HG03457 (cell line): ENCODE measurements at regions not wholly inside any gene's neighbourhood (a gene's known extent, or its start where the extent isn't known, plus 50 kb on each side); places are given as distances from the start of the nearest gene placed in this dataset.

Source experiments
- ATAC-seq: cut with Tn5 transposase; IDR thresholded peaks from one replicate; pipeline ENCODE4 v1.9.1; 2021; ENCODE audit warnings: moderate number of reproducible peaks; ENCODE audit not compliant: unreplicated experiment

DNA sequence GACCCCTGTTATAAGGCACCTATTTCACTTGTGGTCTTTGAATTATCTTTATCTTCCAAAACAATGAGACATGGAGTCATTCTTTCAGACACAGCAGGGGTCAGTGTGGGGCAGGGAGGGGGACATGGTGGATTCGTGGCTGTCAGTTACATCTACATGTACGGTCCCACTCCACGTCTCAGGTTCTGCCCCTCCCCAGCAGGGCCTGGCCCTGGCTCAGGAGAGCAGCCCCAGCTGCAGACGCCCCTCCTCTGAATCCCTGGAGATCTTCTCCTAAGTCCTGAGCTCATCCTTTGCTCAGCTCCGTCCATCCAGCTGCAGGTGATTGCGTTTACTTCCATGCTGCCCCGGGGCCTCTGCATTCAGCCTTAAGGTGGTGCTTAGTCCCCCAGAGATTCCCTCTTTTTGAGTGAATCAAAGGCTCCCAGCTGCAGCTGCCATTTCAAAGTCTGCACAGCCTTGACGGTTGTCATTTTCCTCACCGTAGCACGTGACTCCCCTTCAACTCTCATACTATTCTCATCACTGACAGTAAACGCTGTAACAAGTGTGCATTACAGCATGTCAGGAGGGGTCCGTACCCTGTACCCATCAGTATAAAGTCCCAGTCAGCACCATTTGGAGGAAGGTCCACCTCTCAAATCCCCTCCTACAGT lies 113.4 kb upstream of the TCERG1L start:
- no peak for ATAC-seq

DNA sequence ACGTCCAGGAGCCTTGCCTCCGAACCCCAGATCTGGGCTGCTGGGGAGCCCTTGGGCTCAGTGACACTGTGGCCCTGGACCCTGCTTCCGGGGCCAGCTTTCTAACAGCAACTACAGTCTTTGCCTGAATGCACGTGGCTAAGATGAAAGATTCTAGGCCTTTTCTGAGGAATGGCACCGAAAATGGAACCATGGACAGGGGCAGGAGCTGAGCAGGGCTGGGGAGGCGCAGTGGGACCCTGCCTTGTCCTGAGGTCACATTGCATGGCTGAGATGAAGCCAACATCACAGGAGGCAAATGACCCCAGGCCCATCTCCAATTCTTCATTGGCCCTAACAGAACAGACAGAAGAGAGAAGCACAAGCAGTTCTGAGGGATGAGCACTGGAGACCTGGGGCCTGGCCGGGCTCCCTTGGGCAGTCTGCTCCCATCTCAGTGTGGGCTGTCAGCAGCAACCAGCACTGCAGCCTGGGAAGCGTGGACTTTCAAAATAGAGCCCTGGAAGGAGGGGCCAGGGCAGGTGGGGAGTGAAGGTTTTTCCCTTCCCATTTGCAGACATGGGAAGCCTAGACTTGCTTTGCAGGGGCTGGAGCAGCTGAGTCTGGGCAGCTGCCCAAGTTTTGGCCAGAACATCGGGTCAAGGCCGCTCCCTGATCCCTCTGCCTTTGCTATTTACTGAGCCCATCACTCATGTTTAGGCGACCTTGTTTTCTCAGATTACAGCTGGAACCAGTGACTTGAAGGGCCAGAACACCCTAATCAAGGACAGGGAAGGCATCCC lies 114.4 kb upstream of the TCERG1L start:
- no peak for ATAC-seq

DNA sequence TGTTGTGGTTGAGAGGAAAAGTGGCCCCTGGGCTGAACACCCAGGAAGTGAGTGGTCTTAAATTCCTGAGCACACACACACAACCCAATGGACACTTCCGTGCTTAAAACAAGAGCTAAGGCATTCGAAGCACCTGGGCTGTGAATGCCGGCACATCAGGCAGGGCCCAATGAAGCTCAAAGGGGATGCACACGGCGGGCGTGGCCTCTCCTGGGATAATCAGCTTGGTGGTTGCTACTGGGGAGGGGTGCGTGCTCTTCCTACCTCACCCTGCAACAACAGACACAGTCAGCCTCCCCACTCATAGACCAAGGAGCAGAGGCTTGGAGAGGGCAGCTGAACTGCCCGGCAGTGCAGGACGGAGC lies 115.0 kb upstream of the TCERG1L start:
- ATAC-seq: no peak

DNA sequence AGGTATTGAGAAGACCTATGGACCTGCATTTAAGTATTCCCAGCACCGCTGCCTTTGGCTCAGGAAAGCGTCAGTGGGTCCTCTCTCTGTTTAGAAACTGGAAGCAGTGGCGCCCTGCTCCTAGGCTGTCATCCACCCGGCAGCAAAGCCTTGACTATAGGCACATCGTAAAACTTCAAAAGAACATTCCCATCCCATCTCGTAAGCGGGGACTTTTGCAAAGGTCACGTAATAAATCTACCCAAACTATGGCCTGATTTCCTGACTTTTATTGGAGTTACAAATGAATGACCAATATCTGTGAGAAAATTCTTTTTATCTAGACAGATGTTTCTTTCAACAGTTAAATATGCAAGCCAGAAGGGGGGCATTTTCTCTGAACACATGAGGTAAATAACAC lies 115.8 kb upstream of the TCERG1L start:
- ATAC-seq: no peak

DNA sequence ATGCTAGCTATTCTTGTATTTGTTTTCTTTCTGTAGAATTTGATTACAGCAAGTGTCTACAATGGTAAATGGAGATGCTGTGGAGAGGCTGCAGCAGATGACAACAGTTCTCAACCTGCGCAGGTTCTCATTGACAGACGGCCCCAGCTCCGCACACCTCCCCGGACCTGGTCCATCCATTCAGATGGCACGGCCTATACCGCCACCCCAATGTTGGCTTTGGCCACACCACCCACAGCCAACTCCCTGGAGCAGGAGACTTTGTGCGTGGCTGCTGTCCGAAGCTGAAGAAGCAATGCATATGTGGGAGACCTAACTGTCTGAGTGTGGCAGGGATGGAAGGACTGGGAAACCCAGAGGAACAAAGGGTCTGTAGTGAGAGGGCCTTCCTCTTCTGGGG lies 116.4 kb upstream of the TCERG1L start:
- ATAC-seq: no peak

DNA sequence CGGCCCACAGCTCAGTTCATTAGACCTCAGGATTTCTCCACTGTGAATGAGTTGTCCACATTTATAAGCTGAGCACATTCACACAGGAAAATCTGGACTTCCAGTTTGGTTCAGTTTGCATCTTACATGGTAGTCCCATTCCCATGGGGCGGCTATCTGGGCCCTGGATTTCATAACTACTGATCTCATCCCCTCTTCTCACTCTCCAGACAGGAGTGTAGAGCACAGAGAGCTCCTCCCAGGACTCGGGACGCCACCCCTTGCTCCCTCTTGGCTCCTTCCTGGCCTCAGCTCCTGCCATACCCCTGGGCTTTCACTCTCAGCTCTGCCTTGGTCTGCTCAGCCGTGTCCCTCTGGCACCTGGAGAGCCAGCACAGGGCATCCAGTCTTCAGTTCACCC lies 117.6 kb upstream of the TCERG1L start:
- ATAC-seq: no peak

DNA sequence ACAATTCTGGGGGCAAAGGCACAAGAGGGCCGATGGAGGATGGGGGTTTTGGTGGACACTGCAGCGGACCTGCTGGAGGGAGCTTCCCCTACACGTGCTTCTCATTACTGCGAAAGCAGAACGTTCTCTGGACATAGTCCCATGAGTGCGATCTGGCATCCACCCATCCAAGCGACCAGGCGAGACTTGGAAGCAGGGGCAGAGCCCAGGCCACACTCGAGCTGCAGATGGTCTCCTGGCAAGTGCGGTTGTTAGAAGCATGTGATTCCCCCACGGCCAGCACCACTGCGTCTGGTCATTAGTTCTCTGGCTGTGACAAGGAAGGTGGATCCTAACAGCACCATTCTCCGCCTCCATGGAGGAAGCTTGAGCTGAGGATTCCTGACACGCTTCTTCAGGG lies 118.4 kb upstream of the TCERG1L start:
- ATAC-seq: no peak

DNA sequence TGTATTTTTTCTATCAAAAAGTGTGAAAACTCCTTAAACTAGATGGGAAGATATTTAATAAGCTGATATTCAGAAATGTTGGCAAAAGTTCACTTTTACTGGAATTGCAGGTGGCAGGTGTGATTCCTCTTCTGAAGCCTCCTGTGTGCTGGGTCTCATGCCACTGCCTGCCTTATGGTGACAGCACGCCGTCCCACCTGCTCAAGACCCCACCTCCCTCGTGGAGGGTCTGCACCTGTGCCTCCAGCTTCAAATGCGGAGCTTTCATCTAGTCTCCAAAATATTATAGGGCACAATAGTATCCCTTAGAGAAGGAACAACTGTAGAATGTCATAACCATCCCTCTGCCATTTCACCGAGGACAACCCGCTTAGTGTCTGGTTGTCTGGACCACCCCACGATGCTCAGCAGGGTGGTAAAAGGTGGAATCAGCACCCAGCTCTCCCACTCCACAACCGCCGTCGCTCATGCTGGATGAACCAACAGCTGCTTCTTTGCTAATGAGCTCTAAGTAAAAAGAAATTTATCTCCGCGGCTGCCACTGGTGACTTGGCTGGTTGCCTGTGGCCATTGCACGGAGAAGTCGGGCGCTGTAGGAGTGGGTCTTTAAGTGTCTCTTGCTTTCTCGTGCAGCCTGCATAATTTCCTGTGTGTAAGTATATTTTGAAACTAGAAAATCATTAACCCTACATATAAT lies 119.3 kb upstream of the TCERG1L start:
- ATAC-seq: no peak

DNA sequence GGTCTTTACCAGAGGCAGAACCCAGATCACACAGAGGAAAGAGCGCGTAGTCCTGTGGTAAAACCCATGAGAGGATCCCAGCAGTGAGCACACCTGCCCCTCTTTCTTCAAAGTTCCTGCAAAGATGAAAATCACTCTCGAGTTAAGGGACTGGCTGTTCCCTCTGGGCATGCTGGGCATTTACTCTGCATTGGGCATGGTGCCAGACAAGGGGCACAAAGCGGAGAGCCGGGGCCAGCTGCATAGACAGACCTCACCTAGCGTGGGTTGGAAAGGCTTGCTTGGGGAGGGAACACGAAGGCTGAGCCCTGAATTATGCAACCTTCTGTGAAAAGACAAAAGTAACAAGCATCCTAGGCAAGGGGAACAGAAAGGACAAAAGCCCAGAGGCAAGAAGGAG lies 120.0 kb upstream of the TCERG1L start:
- ATAC-seq: no peak

DNA sequence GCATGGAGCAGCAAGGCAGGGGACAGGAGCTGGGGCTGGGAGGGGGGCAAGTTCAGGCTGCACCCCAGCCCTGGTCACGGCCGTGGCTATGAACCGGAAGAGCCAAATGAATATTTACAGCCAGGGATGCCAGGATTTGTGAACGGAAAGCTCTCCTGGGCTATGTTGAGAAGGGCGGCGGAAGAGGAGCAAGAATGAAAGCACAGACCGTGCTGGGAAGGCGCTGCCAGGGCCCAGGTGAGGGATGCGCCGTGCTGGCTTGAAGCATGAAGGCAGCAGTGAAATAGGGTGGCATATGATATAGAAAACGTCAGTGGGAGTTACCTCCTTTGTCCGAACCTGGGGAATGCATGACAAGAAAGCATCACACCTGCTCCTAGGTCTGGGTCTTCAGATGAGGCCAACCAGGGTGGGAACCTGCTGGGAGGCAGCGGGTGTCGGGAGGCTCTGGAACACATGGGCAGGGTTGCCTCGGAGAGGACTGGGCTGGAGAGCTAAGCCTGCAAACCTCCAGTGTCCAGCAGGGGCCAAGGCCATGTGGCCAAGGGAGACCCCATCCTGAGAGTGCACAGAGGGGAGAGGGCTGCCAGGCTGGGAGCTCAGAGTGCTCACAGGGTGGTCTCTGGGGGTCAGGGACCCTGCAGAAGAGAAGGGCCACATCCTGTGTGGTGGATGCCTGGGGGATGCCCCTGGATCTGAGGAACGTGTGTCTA lies 120.6 kb upstream of the TCERG1L start:
- ATAC-seq: no peak

DNA sequence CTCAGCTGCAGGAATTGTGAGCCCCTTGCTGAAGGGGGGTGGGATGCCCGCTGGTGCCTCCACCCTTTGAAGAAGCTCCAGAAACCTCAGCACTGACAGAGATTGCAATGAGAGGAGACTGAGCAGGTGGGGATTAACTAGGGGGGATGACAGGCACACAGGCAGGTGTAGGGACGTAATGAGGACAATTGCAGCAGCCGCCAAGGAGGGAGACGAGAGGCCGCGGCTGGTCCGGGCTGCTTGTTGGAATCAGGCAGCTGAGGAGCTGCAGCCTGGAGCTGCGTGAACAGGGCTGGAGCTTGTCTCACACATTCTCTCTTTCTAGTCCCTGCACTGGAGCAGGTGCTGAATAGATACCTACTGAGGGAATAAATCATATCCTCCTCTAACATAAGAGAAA lies 122.0 kb upstream of the TCERG1L start:
- no peak for ATAC-seq

DNA sequence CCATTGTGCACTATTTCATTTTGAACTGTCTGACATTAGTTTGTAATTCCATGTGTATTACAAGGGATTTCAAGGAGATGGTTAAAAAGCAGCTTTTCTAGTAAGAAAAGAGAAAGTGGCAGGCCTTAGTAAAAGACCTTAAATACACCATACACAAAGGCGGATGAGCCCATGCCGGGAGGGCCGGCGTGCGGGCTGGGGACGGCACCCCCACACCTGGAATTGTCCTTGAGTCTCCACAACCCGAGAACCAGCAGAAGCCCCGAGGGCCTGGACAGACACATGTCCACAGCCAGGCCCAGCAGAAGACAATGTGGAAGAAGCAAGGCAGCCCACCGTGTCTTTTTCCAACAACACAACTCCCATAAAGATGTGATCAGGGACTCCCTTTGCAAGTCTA lies 123.7 kb upstream of the TCERG1L start:
- no peak for ATAC-seq

DNA sequence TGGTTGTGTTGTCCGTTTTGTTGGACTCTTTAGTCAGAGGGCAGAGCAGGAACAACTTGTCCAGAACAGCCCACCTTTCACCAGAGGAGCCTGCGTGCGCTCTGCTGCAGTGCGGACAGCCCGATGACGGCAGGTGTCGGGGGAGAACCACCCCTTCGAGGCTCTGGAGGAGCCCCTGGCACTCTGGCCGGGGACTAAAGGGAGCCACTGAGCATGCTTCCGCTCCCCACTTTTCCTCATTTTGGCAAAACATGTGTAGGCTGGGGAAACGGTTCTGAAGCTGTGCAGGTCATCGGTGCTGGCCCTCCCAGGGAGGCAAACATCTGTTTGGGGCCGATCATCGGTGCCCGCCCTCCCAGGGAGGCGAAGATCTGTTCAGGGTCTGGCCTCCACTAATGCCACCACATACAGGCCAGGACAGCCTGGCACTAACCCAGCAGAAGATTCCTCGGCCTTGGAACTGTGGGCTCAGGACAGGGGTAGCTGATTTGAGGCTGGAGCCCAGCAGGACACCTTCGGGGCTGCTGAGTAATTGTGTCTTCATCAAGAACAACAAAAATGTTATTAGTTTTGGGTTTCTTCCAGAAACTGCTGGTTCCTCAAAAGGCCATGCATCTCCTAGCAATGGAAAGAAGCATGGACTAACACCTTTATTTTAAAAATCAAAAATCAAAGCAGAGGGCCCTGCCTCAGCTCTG lies 124.4 kb upstream of the TCERG1L start:
- ATAC-seq: no peak

DNA sequence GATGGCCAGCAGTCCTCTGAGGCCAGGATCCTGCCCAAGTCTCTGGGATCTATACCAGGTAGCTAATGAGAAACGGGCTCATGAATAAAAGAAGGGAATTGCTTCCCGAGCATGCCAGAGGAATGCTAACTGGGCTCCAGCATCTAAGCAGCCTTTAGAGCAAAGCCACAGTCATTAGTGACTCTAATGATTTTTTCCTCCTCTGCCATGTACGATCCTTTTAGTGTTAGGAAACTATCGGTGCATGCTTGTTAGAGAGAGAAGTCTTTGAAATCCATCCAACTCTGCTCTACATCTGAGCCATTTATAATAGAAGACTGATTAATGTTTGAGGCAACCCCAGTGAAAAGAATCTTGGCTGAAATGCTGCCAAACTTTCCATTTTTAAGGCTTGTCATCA lies 124.9 kb upstream of the TCERG1L start:
- no peak for ATAC-seq

DNA sequence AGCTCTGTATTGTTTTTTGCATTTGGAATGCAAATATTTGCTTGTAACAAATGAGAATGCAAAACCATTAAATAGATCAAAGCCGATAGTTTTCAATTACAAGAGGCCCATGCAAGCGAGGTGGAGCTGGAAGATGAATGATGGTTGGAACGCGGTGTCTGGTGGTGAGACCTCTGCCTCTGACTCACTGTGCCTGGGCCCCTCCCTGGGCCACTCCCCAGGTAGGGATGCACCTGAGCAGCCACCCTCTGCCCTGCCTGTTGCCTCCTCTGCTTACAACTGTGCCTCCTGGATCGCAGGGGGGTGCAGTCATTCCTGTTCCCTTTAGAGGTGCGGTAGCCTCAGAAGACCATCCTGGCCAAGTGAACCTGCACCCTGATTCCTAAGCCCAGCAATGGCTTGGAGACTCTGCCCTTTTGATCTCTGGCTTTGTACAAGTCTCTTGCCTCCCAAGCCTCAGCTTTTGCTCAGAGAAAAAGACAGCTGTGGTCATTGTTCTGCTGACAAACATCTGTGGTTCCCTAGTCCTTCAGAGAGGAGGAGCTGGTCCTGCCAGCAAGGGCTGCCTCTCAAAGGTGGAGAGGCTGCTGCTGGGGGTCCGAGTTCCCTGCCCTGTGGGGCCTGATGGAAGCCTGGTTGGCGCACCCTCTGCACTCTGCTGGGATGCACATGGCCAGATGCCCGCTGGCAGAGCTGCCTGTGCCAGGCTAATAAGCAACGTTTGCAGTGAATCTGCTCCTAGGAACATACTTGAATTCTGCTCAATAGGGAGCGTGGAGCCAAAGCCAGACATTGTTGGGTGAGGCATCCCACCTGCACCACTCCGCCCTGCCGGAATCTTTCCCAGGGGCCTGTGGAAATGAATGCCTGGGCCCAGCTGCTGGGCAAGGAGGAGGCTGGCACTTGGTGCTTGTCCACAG lies 126.3 kb upstream of the TCERG1L start:
- ATAC-seq: no peak

DNA sequence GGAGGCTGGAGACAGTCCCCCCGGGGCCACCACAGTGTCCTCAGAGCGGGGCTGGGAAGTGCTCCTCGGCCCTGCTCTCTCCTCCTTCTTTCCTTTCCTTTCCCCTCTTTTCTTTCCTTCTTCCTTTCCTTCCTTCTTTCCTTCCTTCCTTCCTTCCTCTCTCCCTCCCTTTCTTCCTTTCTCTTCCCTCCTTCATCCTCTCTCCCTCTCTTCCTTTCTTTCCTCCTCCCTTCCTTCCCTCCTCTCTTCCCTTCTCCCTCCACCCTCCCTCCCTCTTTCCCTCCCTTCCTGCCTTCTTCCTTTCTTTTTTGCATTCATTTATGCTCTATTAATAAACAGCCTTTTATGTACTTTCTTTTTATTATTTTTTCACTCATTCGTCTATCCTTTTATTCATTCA lies 127.1 kb upstream of the TCERG1L start:
- no peak for ATAC-seq

DNA sequence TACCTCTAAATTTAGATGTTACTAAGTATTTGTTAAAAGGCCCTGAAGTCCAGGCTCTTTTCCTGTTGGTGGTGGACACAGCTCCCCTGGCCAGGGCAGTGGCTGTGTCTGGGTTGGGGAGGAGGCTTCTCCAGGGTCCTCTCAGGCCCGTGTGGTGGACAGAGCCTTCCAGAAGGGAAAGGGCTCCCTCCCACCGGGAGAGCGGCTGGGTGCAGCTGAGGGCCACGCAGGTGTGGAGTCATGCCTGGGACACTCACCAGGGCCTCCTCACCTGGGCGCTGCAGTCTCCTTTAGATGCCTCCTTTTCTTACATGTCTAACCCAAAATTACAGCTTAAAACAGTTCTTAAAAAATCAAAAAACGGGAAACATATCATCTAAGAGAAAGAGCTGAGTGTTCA lies 128.2 kb upstream of the TCERG1L start:
- ATAC-seq: no peak

DNA sequence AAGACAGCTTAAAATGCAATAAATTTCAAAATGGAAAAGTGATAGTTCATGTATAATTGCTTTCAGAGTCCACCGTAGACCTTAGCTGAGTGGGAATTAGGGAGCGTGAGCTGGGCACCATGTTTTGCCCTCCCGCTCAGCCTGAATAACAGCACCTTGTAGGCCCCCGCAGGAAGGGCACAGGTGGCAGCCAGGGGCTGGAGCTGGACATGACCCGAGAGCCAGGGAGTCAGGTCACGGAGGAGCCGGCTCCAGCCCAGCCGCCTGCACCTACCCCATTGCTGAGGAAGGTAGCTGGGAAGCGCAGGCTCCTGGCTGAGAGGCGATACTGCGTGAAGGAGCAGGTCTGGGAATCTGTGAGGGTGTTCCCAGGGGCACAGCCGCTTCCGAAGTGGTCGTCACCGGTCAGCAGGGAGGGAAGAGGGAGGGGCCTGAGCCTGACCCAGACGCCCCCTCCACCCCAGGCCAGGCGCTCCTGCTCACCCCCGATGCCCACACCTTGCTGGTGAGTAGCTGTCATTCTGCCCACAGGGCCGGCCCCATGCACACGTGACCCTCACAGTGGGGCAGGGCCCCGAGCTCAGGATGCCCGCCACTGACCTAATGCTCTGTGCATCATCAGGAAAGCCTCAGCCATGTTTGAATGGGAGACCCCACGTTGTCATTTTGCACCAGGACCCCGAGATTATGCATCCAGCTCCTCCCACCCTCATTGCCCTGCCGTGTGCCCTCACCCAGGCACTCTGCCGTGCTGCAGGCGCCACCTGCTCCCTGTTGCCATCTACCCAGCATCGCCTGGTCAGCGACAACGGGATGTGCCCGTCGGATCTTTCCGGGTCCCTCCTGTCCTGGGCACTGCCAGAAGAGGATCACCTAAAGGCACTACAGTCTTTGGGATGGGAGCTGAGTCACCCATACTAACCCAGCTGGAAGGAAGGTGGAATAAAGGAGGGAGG lies 129.2 kb upstream of the TCERG1L start:
- ATAC-seq: no peak

DNA sequence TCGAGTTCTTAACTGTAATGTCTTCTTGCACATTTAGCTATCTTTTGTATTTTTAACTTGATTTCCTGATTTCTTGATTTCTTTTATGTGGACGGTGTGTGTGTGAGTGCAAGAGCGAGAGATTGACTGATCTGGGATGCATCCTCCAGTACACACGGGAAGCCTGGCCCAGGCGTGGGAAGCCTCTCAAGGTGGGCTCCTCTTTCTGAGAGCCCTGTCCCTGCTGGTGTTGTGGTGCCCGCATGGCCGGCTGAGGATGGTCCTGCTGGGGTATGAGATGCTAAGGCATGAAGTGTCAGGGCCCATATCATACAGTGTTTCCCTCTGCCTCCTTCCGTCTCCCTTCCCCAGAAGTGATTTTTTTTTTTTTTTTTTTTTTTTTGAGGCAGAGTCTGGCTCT lies 130.8 kb upstream of the TCERG1L start:
- ATAC-seq: no peak
